Eye (tissue), 1 donor: ENCODE measurements at regions not wholly inside any gene's neighbourhood (a gene's known extent, or its start where the extent isn't known, plus 50 kb on each side); places are given as distances from the start of the nearest gene placed in this dataset.
"Not testable (repeated sequence)": the region's sequence is repeated elsewhere in the genome, so short reads cannot be mapped to it uniquely, and the experiment has no call there.

ENCODE experiments used
- DNase-seq: peaks from one replicate; pipeline ENCODE4 v3.0.0-alpha.2; 2015

- no peak for DNase-seq
Measured at GRCh38 chr21:35179990-35180540, 131.0 kb upstream of the RUNX1 start.

DNA sequence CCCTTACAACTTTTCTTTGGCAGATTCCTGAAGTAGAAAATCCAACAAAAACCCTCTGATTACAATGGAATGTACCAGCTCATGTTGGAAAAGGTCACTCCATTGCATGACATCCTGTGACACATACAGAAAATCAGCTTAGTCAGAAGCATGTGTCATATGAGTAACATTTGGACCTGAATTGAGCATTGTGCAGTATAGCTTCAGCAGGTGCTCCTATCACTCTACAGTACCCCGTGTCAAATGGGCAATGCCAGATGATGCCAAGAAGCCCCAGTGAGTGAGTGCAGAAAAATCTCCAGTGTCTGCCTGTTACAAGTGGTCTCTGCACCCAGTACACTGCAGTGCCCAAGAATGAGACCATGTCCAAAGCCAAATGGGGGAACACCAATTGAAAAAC, 129.7 kb upstream of the RUNX1 start:
- no peak for DNase-seq

DNA sequence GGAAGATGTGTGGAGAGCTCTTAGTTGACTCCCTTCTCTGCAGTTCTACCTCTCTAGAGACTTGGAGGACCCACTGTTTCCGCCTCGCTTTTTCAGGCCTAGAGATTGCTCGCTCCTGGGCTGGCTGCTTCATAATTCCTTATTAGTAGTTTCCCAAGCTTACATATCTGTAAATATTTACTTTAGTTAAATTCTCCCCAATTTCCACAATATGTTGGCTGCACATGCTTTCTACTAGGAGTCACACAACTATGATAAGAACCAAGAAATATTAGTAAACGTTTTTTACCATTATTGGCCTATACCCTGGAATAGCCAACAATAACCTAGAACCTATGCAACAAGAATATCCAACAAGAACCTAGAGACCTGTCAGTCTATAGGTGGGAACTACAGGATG, 129.0 kb upstream of the RUNX1 start:
- DNase-seq: no peak

DNA sequence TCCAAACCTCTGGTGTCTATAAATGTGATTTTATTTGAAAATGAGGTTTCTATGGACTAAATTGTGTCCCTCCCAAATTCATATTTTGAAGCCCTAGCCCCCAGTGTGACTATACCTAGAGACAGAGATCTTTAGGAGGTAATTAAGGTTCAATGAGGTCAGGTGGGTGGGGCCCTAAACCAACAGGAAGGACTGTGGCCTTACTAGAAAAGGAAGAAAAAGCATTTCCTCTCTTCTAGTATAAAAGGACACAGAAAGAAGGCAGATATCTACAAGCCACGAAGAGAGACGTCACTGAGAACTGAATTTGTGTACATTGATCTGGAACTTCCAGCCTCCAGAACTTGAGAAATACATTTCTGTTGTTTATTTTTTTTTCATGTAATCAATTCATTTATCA, 123.1 kb upstream of the RUNX1 start:
- DNase-seq: no peak

- DNase-seq: no peak
Measured at GRCh38 chr21:35171385-35171784, 122.3 kb upstream of the RUNX1 start.

DNA sequence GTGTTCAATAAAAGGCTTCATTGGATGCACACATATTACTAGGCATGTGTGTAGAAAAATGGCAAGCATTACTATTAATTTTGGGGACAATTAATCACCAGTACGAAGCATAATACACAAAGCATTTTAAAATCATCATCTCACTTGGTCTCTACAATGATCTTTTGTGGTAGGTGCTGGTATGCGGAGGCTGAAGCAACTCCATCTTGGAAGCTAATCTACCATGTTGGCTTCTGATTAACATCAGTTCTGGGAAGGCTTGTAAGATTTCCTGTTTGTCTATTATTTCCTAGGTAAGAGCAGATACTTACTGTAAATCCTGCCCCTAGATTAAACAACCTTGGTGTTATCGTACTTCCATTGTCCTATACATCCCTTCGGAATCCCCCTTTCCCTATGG, 121.7 kb upstream of the RUNX1 start:
- no peak for DNase-seq

GRCh38 chr21:35170244-35170643, 121.1 kb upstream of the RUNX1 start:
- no peak for DNase-seq

DNA sequence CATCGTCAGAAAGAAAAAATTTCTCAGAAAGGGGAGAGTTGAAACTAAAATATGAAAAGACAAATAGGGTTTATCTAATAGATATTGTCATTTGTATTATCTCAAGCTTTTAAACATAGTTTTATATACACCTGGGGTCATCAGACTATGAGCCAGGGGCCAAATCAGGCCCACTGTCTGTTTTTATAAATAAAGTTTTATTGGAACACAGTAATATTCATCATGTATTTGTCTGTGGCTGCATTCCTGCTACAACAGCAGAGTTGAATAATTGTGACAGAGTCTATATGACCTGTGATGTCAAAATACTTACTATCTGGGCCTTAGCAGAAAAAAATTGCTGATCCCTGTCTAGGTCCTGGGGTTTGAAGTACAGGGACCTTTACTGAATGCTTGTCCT, 120.5 kb upstream of the RUNX1 start:
- no peak for DNase-seq

- no peak for DNase-seq
Measured at GRCh38 chr21:35168735-35169134, 119.6 kb upstream of the RUNX1 start.

DNA sequence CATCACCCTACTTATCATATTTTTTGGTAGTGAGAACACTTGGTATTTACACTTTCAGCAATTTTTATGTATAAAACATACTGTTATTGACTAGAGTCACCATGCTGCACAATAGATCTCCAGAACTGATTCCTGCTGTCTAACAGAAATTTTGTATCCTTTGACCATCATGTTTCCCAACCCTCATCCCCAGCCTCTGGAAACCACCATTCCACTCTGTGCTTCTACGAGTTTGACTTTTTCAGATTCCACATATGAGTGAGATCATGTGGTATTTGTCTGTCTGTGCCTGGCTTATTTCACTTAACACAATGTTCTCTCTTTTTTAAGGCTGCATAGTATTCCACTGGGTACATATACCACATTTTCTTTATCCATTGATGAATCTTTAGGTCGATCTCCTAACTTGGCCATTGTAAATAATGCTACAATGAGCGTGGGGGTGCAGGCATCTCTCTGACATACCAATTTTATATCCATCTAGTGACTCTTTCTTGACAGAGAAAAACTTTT, 115.9 kb upstream of the RUNX1 start:
- DNase-seq: no peak

GRCh38 chr21:35164380-35164779, 115.3 kb upstream of the RUNX1 start:
- no peak for DNase-seq

DNA sequence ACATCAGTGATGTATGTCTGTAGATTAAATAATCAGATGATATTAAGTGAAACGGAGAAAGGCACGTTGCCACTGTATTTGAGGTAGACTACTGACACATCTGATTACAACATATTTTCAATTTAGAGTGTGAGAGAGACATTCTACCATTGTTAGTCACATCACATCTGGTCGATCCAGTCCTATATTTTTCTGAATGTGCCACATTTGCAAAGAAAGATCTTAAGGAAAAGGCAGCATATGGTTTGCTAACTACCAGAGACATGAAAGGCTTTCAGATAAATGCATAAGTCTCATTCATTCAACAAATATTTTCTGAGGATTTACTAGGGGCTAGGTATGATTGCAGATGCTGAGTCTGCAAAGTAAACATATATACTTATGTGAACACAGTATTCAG, 114.3 kb upstream of the RUNX1 start:
- no peak for DNase-seq

GRCh38 chr21:35162831-35163230, 113.7 kb upstream of the RUNX1 start:
- no peak for DNase-seq

DNA sequence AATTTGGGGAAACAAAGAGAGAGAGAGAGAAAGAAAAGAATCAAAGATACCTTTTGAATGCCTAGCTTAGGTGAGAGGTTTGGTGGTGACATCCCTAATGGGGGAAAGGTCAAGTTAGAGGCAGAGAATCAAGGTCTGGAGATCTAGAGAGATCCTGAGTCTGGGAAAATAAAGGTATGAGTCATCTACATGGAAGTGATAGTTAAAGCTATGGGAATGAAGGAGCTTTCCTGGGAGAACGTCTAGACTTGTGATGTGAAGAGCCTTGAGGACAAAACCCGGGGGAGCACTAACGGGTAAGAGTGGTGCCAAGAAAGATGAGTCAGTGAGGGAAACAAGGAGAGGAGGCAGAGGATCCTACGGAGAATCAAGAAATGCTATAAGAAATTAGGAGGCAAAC, 110.8 kb upstream of the RUNX1 start:
- no peak for DNase-seq

GRCh38 chr21:35157374-35157773, 108.3 kb upstream of the RUNX1 start:
- DNase-seq: not testable (repeated sequence)

DNA sequence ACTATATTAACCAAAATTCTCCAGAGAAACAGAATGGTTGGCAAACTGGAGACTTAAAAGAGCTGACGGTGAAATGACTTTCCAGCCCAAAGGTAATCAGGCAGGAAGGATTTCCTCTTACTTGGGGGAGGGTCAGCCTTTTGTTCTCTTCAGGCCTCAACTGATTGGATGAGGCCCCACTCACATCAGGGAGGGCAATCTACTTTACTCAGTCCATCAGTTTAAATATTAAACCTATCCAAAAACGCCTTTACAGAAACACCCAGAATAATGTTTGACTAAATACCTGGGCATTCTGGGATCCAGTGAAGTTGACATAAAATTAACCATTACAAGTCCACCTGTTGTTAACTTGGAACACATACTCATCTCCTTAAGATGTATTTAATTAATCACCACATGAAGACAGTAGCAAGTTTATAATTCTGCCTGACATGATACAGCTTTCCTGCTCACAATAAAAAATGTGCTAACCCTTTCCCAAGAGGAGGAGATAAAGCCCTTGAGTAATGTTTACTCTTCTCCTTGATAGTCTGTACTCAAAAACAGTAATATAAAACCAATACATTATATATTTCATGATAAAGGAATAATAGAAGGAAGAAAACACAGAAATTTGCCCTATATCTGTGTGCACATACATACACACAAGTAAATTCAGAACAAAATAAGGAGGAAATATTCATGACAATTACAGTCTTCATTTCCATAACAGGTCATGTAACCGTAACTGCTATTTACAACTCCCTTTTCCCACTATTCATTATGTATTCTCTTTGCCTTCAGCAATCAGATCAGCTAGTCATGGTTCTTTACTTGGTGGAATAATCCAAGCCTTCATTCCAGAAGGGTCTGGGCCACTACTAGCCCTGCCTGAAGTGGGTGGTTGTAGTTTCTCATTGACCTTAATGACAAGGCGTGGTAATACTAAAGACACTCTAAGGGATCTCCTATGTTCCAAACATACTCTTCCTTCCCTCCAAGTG, 107.5 kb upstream of the RUNX1 start:
- DNase-seq: no peak

- DNase-seq: no peak
Measured at GRCh38 chr21:35154788-35155187, 105.7 kb upstream of the RUNX1 start.

GRCh38 chr21:35153671-35154070, 104.6 kb upstream of the RUNX1 start:
- DNase-seq: no peak

GRCh38 chr21:35150562-35151226, 101.6 kb upstream of the RUNX1 start:
- no peak for DNase-seq

- DNase-seq: no peak
Measured at GRCh38 chr21:35149698-35150097, 100.6 kb upstream of the RUNX1 start.

GRCh38 chr21:35147439-35147838, 98.3 kb upstream of the RUNX1 start:
- no peak for DNase-seq

GRCh38 chr21:35145626-35146233, 96.6 kb upstream of the RUNX1 start:
- DNase-seq: no peak

DNA sequence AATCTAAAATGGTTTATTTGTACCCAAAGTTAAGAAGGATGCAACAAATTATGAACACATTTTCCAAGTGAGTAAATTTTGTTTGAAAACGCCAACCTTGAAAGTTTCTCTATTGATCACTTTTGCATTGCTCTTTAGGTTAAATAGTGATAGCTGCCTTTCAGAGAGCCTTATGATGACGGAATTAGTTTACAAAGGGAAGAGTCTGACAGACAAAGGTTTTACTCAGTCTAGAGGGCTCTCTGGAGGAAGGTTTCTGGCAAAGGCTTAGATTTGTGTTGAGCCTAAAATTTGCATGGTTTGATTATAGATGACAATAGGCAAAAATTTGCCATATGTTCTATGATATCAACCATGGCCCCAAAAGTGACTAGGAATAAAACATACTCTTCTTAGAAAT, 95.9 kb upstream of the RUNX1 start:
- DNase-seq: no peak
